ENCODE measurements at regions not wholly inside any gene's neighbourhood (a gene's known extent, or its start where the extent isn't known, plus 50 kb on each side); places are given as distances from the start of the nearest gene placed in this dataset.

DNA sequence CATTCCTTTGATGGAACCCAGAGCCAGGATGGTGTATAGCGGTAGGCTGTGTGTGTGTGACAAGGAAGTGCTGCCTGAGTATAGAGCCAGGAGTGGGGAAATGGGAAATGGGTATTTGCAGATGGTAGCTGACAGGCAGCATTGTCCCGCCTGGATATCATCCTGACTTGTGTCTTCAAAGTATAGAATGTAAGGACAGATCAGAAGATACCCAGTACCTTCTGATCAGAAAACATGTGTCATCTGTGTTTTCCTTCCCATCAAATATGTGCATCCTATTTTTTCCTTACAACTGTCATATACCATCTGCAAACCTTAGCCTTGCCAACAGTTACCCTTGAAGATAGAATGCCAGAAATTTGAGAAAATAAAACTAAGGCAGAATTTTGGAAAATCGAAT, 146.2 kb upstream of the CBLB start:
- TF ChIP-seq, protein P1, sequence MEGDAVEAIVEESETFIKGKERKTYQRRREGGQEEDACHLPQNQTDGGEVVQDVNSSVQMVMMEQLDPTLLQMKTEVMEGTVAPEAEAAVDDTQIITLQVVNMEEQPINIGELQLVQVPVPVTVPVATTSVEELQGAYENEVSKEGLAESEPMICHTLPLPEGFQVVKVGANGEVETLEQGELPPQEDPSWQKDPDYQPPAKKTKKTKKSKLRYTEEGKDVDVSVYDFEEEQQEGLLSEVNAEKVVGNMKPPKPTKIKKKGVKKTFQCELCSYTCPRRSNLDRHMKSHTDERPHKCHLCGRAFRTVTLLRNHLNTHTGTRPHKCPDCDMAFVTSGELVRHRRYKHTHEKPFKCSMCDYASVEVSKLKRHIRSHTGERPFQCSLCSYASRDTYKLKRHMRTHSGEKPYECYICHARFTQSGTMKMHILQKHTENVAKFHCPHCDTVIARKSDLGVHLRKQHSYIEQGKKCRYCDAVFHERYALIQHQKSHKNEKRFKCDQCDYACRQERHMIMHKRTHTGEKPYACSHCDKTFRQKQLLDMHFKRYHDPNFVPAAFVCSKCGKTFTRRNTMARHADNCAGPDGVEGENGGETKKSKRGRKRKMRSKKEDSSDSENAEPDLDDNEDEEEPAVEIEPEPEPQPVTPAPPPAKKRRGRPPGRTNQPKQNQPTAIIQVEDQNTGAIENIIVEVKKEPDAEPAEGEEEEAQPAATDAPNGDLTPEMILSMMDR (conservative IDR thresholded peaks at IDR 0.05; ENCODE audit: low read length) = no peak
- TF ChIP-seq EZH2phosphoT487 (IDR thresholded peaks at IDR 0.05; ENCODE audit: borderline replicate concordance) = no peak
